AG04450 (cell line): ENCODE measurements at regions not wholly inside any gene's neighbourhood (a gene's known extent, or its start where the extent isn't known, plus 50 kb on each side); places are given as distances from the start of the nearest gene placed in this dataset.

Source experiments
- CTCF ChIA-PET: fragments of 300-600, 350-600 bp; formaldehyde crosslinking; extraction: SDS; loops from one replicate; lab custom pipeline; 2022; ENCODE audit warnings: antibody characterized with exemption, inconsistent platforms; lab: Charles Lee
- POLR2A ChIA-PET: fragments of 350-600 bp; formaldehyde crosslinking; extraction: SDS; loops from one replicate; lab custom pipeline; 2021; ENCODE audit warnings: antibody characterized with exemption, inconsistent platforms; lab: Yijun Ruan, JAX
- DNase-seq: peaks from one replicate; pipeline ENCODE4 v3.0.0-alpha.2; 2011; ENCODE audit warnings: low read depth, low spot score
- H3K27ac ChIP-seq: one replicate; pipeline ENCODE4 v1.5.1; 2012; ENCODE audit warnings: low read depth, low read length, control low read depth
- H3K27me3 ChIP-seq: one replicate; pipeline ENCODE4 v1.6.0; 2012; ENCODE audit warnings: low read length; ENCODE audit not compliant: control insufficient read depth, insufficient read depth
- H3K4me3 ChIP-seq: 2 replicates; pipeline ENCODE4 v1.5.1; 2011; ENCODE audit warnings: mild to moderate bottlenecking, low read depth, low read length, control low read depth
- H3K9me3 ChIP-seq: 2 replicates; pipeline ENCODE4 v1.5.1; 2012; ENCODE audit warnings: low read length; ENCODE audit not compliant: control insufficient read depth, insufficient read depth
- TF ChIP-seq, protein P1 (sequence below): IDR thresholded peaks from 2 replicates; pipeline ENCODE4 v1.5.1; 2011; ENCODE audit warnings: low read depth, low read length, control low read depth, inconsistent platforms

DNA sequence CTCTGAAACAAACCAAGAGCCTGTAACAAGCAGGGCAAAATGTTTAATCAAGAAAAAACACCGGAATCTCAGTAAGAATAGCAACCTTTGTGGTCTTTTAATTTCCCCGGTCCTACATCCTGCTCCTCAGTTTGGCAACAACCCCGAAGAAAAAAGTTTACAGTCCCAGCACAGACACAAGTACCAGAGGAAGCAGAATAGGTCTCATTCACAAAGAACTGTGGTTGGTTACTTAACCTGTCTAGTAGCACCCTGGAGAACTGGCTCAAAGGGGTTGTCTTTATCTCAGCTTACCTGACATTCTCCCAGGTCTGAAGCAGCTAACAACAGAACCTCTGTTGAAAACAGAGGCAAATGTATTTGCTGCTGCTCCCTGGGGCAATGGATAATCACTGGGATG lies 399.3 kb downstream of the AJAP1 start:
- CTCF ChIA-PET, result no interaction called here
- TF ChIP-seq, protein P1, sequence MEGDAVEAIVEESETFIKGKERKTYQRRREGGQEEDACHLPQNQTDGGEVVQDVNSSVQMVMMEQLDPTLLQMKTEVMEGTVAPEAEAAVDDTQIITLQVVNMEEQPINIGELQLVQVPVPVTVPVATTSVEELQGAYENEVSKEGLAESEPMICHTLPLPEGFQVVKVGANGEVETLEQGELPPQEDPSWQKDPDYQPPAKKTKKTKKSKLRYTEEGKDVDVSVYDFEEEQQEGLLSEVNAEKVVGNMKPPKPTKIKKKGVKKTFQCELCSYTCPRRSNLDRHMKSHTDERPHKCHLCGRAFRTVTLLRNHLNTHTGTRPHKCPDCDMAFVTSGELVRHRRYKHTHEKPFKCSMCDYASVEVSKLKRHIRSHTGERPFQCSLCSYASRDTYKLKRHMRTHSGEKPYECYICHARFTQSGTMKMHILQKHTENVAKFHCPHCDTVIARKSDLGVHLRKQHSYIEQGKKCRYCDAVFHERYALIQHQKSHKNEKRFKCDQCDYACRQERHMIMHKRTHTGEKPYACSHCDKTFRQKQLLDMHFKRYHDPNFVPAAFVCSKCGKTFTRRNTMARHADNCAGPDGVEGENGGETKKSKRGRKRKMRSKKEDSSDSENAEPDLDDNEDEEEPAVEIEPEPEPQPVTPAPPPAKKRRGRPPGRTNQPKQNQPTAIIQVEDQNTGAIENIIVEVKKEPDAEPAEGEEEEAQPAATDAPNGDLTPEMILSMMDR, result no peak
- H3K4me3 ChIP-seq, result no peak overlapping the region
- POLR2A ChIA-PET, result no interaction called here
- no peaks in the 10 kb centered on the region; the same call in 1 of the 2 replicates for H3K9me3 ChIP-seq
- no peak overlapping the region for H3K27ac ChIP-seq
- no peak for DNase-seq
- no peaks in the 10 kb centered on the region for H3K27me3 ChIP-seq

DNA sequence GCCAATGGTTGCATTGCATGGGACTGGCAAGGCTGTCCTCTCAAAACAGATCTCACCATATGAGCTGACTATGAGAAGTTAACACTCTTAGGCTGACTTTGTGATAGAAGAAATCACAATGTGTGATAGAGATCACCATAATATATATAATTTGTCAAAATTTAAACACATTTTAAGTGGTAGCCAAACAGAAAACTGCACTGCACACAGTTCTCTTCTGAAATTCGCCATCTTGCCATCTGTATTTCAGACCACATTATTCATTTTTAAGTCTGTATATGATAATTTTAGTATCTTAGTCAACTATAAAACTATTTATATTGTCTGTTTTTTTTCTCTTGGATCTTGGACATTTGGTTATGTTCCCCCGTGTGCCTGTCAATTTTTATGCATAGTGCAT lies 374.7 kb downstream of the AJAP1 start:
- DNase-seq, result no peak
- ChIA-PET POLR2A (no interaction called here), CTCF (no interaction called here)
- H3K9me3 ChIP-seq, result peaks cover 15% of the 10 kb centered on the region
- no peaks in the 10 kb centered on the region for H3K27me3 ChIP-seq
- no peak overlapping the region for H3K27ac ChIP-seq
- H3K4me3 ChIP-seq, result no peak overlapping the region
- TF ChIP-seq, protein P1, result no peak

DNA sequence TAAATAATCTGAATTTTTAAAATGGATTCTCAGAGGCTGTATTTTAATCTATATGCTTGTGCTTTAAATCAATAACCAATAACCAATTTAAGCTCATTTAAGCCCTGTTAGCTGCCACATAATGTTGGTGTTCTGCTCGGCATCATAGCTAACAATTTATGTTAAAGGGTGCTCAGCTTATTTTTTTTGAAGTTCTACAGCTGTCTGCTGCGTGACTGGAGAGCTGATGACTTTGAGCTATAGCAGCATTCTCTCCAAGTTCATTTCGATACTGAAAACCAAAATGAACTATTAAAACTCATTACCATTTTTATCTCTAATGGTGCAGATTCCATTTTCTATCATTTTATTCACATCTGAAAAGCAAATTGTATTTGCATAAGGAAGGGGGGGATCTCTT lies 357.8 kb downstream of the AJAP1 start:
- Histone ChIP-seq H3K27ac (no peak overlapping the region), H3K27me3 (no peaks in the 10 kb centered on the region), H3K4me3 (no peak overlapping the region), H3K9me3 (peaks cover 64% of the 10 kb centered on the region)
- DNase-seq, result no peak
- TF ChIP-seq, protein P1, result no peak
- POLR2A ChIA-PET, result no interaction called here
- CTCF ChIA-PET, result no interaction called here

DNA sequence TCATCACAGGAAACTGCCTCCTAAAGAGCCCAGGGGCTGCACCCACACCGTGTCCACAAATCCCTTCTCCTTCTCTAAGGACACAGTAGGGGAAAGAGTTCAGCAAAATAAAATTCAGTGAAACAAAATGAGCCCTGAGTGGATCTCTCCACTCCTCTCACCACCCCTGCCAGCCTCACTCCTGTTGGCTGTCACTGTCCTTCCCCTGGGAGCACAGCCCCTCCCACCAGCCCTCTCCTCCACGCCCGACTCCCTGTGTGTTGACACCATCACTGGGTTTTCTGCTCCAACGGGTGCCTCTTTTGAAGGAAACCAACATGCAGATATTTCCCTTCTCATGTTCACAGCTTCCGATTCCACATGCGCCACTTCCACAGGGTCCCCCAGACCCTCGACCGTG lies 356.2 kb downstream of the AJAP1 start:
- ChIA-PET CTCF (no interaction called here), POLR2A (no interaction called here)
- H3K9me3 ChIP-seq, result peaks cover 61% of the 10 kb centered on the region
- DNase-seq, result no peak
- no peak overlapping the region for H3K4me3 ChIP-seq
- no peak overlapping the region for H3K27ac ChIP-seq
- H3K27me3 ChIP-seq, result no peaks in the 10 kb centered on the region
- TF ChIP-seq, protein P1, result no peak

DNA sequence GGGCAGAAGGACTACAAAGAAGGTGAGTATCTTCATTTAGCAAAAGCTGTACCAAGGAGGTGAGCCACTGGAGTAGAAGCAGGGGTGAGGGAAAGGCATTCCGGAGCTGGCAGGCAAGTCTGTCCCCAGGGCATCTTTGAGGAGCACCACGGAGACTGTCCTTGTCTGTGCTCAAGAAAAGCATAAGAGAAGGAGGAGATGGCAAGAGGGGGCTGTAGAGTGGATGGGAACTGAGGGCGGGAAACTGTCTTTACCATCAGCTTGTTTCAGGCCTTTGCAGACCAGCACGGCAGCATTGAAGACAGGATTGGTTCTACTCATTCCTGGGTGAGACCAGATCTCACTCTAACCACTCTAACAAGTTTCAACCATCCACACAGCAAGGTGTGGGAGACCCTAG lies 355.8 kb downstream of the AJAP1 start:
- Histone ChIP-seq H3K27me3 (no peaks in the 10 kb centered on the region), H3K27ac (no peak overlapping the region), H3K9me3 (peaks cover 59% of the 10 kb centered on the region), H3K4me3 (no peak overlapping the region)
- ChIA-PET CTCF (no interaction called here), POLR2A (no interaction called here)
- TF ChIP-seq, protein P1, result no peak
- no peak for DNase-seq
